SIG-M5 treated with dmso at 0.1 percent for 504 hours (cell line): ENCODE measurements at regions not wholly inside any gene's neighbourhood (a gene's known extent, or its start where the extent isn't known, plus 50 kb on each side); places are given as distances from the start of the nearest gene placed in this dataset.

Experiments
- DNase-seq: peaks from one replicate; lab custom pipeline; 2025; ENCODE audit not compliant: unreplicated experiment; lab: John Stamatoyannopoulos, UW

GRCh38 chr3:117541721-117542120, 832.1 kb downstream of the TUSC7 start:
- DNase-seq, result no peak

GRCh38 chr3:117543521-117543920, 833.9 kb downstream of the TUSC7 start:
- DNase-seq, result no peak

GRCh38 chr3:117545484-117545883, 835.9 kb downstream of the TUSC7 start:
- DNase-seq, result no peak

- DNase-seq, result no peak
These were observed 838.5 kb downstream of the TUSC7 start for GRCh38 chr3:117547956-117548550.

- no peak for DNase-seq
These were observed 839.0 kb downstream of the TUSC7 start for GRCh38 chr3:117548600-117548999.

GRCh38 chr3:117549716-117550115, 840.1 kb downstream of the TUSC7 start:
- no peak for DNase-seq

GRCh38 chr3:117550766-117551165, 841.2 kb downstream of the TUSC7 start:
- no peak for DNase-seq

- peak; percentile 28 for DNase-seq
These were observed 843.9 kb downstream of the TUSC7 start for GRCh38 chr3:117553461-117553860.

- DNase-seq, result no peak
These were observed 847.2 kb downstream of the TUSC7 start for GRCh38 chr3:117556646-117557407.

- DNase-seq, result no peak
These were observed 848.0 kb downstream of the TUSC7 start for GRCh38 chr3:117557464-117558090.

GRCh38 chr3:117558681-117559080, 849.1 kb downstream of the TUSC7 start:
- DNase-seq, result no peak

- no peak for DNase-seq
These were observed 852.4 kb downstream of the TUSC7 start for GRCh38 chr3:117562000-117562399.

GRCh38 chr3:117563063-117563462, 853.5 kb downstream of the TUSC7 start:
- DNase-seq, result no peak

GRCh38 chr3:117565777-117566176, 856.2 kb downstream of the TUSC7 start:
- no peak for DNase-seq

GRCh38 chr3:117566926-117567325, 857.3 kb downstream of the TUSC7 start:
- DNase-seq, result no peak

- DNase-seq, result no peak
These were observed 857.8 kb downstream of the TUSC7 start for GRCh38 chr3:117567382-117567781.

GRCh38 chr3:117567906-117568305, 858.3 kb downstream of the TUSC7 start:
- DNase-seq, result no peak

- DNase-seq, result no peak
These were observed 863.2 kb downstream of the TUSC7 start for GRCh38 chr3:117572786-117573185.

GRCh38 chr3:117580806-117581205, 871.2 kb downstream of the TUSC7 start:
- DNase-seq, result no peak

GRCh38 chr3:117586161-117586560, 876.6 kb downstream of the TUSC7 start:
- no peak for DNase-seq

- no peak for DNase-seq
These were observed 877.8 kb downstream of the TUSC7 start for GRCh38 chr3:117587416-117587815.

GRCh38 chr3:117589454-117589853, 879.9 kb downstream of the TUSC7 start:
- no peak for DNase-seq
